HG03060 (cell line): ENCODE measurements at regions not wholly inside any gene's neighbourhood (a gene's known extent, or its start where the extent isn't known, plus 50 kb on each side); places are given as distances from the start of the nearest gene placed in this dataset.

ENCODE experiments used
- ATAC-seq: cut with Tn5 transposase; IDR thresholded peaks from one replicate; pipeline ENCODE4 v1.9.1; 2021; ENCODE audit warnings: low read depth, moderate number of reproducible peaks; ENCODE audit not compliant: unreplicated experiment

DNA sequence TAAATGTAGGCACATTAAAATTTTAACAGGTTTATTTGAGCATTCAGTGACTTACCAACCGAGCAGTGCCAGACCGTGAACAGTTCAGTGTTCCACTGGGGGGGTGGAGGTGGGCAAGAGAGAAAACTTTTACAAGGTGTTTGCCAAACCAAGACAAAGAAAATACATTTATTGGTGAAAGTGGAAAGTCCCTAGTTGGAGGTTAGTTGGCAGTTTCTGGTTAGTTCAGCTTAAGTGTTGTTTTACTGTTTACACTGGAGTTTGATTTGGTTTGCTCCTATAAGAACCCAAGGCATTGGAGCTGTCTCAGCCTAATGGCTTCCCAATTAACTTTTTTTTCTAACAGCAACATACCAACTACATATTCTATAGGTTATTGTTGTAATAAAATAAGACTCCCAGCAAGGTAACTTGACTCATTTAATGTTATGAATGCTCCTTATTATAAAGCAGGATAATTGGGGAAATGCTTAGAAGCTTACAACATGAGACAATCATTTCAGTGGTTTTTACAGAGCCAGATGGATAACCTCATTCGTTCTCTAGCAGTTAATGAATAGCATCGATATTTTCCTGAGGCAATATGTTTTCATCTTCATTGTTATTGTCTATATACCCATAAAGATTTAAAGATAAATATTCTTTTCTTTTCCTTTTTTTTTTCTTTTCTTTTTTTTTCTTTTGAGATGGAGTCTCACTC, 115.8 kb downstream of the ETNK1 start:
- ATAC-seq, result no peak

DNA sequence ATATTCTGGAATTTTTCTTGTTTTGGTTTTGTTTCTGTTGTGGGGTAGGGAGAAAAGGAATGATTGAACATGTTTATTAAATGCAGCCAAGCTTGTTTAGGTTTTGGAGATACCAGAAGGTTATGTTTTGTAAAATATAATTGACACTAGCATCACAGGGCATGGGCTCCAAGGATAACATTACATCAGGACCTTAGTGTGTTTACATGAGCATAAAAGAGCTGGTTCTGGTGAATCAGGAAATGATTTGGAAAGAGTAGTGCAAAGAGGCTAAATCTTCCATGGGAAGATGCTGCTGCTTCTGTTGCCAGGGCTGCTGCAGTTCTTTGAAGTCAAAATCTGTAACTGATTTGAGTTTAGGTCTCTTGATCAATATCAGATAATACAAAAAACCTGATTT, 118.7 kb downstream of the ETNK1 start:
- no peak for ATAC-seq

DNA sequence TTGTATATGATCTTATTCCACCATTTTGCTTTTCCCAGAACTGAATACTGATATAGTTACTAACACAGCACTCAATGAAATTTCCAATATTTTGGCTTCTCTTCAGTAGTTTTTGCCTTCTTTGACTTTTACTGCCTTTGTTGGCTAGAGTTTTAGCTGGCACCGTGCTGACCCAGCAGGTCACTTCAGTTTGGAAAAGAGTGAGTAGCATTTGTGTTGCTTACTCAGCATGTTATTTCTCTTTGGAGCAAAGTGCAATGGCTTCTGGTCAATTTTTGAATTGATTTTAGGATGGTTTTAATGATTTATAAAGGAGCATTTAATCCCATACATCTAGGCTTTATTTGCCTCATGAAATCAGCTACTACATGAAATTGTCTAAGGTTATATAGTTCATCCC, 119.2 kb downstream of the ETNK1 start:
- no peak for ATAC-seq

DNA sequence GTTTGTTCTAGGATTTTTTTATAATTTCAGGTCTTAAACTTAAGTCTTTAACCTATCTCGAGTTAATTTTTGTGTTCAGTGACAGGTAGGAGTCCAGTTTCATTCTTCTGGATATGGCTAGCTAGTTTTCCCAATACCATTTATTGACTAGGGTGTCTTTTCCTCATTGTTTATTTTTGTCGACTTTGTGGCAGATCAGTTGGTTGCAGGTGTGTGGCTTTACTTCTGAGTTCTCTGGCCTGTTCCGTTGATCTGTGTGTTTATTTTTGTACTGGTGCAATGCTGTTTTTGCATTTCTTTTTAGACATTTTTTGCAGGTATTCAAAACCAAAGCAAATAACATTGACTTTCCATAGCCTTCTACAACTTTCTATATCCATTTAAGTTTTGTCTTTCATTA, 121.7 kb downstream of the ETNK1 start:
- ATAC-seq, result no peak

DNA sequence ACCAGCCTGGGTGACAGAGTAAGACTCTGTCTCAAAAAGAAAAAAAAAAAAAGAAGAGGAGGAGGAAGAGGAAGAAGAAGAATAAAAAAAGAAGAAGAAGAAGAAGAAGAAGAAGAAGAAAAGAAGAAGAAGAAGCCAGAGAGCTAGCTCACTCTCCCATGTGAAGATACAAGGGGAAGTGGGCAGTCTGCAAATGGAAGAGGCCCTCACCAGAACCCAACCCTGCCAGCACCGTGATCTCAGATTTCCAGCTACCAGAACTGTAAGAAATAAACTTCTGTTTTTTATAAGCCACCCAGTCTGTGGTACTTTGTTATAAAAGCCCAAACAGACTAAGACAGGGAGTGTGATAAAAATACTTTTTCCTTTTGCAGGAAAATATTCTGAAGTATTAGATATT, 130.7 kb downstream of the ETNK1 start:
- ATAC-seq, result no peak

DNA sequence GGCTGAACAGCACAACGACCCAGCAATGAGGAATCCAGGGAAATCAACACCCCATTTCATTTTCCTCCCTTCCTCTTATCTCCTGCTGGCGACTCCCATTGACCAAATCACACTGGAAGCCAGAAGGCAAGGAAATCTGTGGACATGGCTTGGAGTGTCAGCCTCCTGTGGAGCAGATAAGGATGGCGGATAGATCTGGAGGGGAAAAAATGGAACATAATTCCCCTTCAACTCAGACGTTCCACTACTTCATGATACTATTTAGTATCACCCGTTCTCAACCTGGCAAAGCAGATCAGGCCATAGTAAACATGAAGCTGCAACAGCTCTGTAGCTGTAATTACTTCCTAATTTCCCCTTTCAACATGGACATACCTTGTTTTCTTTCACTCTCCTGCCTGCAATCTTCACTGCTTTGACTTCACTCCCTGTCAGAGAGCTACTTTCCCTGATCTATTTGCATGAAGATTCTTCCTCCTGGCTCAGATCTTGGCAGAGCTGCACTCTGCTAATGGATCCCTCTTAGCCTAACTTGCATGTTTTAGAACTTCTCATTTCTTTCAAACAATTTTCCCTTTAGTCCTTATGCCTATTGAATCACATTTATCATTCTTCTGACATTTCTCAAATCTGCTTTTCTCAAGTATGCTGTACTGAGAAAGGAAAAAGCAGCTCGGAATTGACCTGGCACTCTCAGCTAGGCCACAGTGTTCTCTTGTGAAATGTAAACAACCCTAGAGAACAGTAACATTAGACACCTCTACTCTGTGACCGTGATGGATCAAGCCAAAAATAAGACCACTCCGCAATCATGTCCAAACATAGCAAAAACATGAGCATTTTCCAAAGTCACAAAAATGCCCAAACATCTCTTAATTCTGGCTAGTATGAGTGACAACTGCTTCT, 135.1 kb downstream of the ETNK1 start:
- ATAC-seq, result no peak

DNA sequence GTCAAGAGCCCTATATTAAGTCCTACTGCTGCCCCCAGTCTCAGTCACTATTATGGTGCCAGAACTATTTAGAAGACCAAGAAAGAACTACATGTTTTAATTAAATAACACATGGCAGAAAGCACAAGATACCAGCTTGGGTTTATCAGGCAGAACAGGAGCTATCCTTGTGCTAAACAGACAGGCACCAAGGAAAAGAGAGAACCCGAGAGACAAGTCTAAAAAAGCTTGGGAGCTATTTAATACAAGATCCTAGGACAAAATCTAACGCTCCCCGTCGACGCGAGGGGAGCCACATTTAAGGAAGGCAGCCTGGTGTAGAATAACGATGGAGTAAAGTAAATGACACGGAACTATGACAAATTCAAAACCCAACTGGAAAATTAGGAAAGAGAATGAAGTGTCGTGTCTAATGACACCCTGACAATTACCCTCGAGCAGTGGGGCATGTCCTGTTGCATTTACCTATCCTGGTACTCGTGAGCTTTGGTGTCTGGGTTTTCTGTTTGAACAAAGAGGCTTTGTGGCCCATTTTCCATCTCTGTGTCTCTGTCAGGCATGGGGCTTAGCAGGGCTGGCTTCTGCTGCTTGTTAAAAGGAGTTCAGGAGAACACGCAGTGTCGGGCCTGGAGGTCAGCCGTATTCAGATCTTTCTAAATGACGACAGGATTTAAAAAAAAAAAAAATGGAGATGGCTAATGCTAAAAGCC, 140.6 kb downstream of the ETNK1 start:
- no peak for ATAC-seq

DNA sequence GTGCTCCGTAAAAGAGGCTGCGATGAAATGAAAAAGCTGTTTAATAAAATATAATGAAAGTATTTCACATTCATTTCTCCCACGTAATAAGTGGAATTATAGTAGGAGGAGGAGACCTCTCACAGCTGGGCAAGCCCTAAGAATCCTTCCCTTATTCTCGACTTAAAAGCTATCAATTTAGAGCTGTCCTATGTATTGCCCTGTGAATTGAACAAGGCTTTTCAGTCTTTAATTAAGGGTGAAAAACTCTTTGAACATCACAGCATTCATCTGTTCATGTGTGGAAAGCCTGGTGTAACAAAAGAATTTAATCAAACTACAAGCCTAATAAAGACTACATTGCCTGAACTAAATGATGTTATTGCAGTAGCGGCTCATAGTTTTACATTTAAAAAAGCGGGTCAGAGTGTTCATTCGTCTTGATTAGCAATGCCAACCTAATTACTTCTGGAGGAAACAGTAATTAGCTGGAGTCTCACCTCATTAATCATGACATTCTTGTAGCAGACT, 142.0 kb downstream of the ETNK1 start:
- no peak for ATAC-seq

DNA sequence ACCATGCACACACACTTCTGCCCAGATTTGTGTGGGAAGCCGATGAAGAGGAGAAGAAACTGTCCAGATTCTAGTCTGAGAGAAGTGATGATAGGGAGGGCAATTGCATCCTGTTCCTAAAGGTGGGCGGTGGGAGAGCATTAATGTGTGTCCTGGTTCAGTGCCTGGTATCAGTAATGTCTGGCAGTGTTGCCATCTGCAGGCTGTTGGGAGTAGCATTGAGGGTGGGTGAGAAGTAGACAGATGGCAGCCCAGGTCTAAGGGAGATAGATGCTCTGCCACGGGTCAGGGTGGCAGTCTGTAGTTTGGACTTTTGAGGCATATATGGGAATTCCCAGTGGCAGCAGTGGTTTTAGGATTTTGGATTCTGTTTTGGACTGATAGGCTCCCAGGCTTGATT, 156.4 kb downstream of the ETNK1 start:
- no peak for ATAC-seq

DNA sequence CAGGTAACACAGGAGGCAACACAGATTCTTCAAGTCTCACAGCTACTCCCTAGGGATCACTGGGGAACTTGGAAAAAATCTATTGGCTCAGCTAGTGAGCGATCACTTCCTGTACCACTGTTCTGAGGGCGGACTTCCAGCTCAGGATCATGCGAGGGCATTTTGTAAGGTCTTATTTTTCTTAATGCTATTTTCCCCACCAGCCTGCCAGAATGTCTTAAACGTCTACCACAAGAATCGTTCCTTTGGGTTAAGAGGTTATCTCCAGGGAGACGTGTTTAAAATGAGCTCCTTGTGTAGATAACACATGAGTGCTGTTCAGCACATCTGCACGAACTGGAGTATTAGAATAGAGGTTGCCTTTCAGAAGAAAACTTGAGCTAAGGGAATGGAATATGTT, 162.6 kb downstream of the ETNK1 start:
- no peak for ATAC-seq

DNA sequence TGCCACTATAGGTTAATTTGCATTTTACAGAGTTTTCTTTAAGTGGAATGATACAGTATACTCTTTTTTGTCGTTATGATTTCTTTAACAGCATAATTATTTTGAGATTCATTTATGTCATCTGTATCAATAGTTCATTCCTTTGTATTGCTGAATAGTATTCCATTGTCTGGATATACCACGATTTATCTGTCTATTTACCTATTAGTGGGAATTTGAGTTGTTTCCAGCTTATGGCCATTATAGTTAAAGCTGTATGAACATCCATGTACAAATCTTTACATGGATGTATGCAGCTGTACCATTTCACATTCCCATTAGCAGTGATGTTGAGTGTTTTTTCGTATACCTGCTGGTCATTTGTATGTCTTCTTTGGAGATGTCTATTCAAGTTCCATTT, 163.9 kb downstream of the ETNK1 start:
- no peak for ATAC-seq

DNA sequence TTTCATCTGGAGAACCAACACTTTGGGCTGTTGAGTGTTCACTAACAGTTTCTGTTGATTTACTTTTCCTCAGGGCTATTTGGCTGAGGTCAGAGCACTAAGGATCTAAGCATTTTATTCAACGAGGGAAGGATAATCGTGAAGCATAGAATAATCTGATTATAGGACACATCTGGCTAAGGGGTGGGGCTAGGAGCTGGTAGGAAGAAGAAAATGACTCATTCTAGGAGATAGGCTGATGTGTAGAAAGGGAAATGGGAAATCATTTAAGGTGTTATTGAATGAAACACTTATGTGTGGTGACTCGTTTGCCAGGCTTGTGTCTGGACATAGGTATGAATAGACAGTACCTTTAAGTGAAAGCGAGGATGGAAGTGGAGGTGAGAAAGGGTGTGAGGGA, 167.2 kb downstream of the ETNK1 start:
- ATAC-seq, result no peak

DNA sequence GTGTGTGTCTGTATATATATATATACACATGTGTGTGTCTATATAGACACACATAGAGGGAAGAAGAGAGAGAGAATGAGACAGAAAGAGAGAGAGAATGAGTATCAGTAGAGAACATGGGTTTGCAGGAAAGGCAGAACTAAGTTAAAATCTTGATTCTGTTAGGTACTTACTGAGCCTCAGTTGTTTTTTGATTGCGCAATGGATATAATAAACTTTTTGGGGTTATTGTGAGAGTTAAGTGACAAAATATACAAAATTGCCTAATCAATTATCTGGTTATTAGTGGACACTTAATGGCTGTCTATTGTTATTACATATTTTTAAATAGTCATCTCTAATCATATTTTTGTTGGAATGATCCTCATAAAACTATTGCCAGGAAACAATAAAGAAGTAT, 169.0 kb downstream of the ETNK1 start:
- ATAC-seq, result no peak

DNA sequence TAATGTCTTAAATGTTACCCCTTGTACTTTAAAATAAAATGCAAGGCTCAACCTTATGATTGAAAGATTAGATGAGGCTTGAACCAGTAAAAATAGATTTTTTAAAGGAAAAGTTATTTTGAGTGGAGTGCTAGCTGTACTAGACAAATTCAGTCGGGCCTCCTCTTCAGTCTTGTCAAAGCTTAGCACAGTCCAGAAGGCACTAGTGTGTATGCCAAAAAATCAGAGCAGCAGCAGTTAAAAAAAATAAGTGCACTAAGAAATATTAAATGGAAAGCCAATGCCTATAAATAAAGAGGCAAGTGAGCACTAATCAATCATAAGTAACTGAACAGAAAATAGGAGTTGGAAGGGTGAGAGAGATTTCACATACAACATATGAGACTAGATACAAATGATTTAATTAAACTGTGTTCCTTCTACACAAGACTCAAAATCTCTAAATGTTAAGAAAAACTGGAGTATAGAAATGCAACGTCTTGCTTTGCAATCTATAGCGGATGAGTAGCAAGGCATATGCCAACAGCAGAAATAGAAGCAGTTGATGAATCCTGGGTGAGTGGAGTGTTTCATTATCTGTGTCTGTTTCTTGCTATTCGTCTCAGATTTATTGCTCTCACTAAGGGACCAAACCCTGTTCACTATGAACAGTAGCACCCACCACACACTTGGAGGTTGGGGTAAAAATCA, 172.1 kb downstream of the ETNK1 start:
- ATAC-seq, result no peak

DNA sequence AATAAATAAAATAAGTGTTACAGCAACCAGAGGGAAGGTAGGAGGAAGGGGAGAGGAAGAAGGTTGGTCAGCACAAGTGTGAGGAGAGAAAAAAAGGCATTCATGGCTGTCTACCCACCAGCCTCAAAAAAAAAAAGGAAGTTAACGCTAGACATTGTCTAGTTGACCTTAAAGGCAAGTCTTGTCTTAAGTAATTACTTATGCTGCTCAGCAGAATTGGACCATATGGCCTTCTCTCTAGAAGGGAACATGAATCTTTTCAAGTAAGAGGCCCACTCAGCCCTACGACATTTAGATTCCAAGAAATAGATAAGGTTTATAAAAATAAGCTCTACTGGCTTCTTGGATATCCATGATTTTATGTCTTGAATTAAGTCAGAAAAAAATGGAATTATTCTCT, 172.7 kb downstream of the ETNK1 start:
- ATAC-seq, result no peak

DNA sequence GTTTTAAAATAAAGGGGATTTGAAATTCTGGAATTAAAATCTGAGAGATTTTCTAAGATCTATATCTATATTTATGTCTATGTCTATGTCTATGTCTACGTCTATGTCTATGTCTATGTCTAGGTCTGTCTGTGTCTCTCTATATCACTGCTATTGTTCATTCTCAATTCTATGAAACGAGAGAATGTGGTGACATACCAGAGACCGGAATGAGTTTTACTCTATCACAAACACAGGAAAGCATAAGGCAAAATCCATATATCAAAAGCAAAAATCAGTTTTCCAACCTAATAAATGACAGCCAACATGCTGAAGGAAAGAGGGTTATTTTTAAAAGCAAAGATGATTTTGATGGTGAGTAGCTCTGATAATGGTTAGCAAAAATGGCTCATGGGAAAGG, 173.1 kb downstream of the ETNK1 start:
- no peak for ATAC-seq

DNA sequence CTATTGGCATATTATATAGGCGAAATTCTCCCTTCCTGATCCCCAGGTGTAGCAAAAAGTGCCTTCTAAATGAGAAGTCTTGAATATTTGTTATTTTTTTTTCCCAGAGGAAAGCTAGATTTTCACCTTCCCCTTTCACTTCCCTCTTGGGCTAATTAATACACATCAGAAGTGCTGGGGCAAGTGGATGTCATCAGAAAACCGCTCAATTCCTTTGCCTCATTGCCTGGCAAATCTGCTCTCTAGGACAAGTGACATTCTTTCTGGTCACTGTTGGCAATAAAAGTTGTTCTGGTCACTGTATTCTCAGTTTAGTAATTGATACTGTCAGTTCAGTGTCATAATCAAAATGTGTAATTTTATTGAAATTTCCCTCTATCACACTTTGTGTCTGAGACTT, 174.5 kb downstream of the ETNK1 start:
- no peak for ATAC-seq

DNA sequence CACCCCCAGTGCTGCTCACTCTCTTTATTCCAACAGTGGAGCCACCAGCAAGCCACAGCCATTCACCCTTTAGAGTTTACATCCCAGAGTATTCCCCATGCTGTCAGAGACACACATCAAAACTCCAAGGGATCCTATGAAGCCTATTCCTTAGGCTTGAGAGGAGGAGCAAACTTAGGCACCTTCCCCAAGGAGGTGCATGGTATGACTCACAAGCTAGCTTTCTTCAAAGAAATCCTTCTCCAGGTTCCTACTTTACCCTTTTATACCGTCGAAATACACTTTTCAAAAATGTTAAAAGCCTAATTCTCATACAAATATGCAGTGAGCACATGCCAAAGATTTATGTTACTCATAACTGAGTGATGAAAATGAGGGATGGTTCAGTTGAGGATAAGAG, 175.4 kb downstream of the ETNK1 start:
- no peak for ATAC-seq

DNA sequence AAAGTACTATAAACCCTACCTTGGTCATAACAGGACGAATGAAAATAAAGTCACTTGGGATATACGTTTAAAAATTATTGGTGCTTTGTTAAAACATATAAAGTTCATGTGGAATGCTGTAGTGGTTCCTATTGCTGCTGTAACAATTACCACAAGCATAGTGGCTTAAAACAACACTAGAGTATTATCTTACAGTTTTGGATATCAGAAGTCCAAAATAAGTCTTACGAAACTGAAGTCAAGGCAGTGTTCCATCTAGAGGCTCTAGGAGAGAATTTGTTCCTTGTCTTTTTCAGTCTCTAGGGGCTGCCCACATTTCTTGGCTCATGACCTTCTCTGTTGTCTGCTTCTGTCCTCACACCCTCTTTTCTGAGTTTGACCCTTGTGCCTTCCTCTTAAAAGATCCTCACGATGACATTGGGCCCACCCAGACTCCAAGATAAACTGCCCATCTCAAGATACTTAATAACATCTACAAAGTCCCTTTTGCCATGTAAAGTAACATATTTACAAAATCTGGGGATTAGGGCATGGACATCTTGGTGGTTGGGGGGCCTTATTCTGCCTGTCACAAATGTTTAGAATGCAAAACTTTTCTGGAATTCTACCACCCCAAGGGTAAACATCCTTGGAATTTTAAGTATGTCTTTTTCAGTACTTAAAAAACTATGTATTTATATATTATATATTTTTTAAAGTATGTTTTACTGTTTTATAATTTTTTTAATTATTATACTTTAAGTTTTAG, 178.1 kb downstream of the ETNK1 start:
- no peak for ATAC-seq

DNA sequence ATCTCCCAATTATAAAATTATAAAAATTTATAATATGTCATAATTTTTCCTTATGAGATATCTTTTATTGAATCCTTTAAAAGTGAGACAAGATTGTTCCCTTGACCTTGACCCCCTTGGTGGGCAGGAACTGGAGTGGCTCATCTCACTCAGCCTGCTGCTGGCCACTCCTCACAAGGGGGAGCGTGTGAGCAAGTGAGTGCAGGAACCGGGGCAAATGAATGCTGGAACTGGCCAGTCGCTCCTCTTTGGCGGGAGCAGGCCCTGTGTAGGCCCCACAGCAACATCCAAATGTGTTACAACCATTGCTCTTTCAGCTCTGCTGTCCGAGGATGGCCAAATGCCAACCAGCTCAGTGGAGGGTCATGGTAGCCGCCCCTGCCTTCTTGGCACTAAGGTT, 178.8 kb downstream of the ETNK1 start:
- no peak for ATAC-seq
